GM19438 (cell line): ENCODE measurements at regions not wholly inside any gene's neighbourhood (a gene's known extent, or its start where the extent isn't known, plus 50 kb on each side); places are given as distances from the start of the nearest gene placed in this dataset.
"Not testable (repeated sequence)": the region's sequence is repeated elsewhere in the genome, so short reads cannot be mapped to it uniquely, and the experiment has no call there.

Experiments
- ATAC-seq: cut with Tn5 transposase; IDR thresholded peaks from one replicate; pipeline ENCODE4 v1.9.1; 2021; ENCODE audit warnings: low read depth; ENCODE audit not compliant: unreplicated experiment

DNA sequence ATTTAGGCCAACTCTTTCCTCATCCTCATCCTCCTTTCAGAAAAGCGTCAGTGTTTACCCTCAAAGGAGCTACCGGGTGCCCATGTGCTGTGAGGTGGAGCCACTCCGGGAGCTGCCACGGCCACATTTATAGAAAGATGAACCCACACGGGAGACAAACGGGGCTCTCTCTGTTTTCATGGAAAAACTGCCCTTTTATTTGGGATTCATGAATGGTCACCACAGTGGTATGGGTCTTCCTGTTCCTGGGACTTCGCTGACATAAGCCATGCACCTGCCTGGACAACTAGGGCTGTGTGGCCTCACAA, 224.2 kb downstream of the ZIC5 start:
- ATAC-seq: no peak

DNA sequence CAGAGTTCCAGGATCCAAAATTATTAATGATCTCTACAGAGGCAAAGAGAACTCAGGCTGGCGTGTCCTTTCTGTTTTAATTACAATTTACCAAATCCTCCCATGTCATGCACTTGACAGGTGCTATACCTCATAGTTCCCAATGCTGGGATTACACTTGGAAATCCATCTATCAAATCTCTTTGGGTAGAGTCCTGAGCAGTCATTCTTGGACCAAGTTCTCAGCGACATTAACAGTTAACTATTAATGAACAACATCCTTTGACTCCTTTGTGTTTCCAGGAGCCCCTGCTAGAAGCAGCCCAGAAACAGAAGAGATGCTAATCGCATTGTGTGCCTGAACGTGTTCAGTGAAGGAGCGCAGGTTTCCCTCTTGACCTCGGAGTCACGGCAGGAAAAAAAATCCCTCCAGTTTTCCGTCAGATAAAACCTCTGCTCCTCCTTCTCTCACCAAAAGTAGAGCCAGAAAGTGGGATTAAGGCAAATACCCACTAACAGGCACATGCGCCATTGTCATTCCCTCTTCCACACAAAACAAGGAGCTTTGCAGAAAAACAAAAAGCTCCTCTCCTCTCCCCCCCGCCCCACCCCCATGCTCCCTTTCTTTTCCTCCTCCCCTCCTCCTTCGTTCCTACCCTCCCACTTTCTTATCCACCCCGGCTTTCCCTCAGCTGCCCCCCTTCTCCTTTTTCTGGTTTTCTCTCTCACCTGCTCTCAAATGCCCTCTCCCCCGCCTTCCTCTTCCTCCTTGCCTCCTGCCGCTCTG, 224.7 kb downstream of the ZIC5 start:
- ATAC-seq: no peak

DNA sequence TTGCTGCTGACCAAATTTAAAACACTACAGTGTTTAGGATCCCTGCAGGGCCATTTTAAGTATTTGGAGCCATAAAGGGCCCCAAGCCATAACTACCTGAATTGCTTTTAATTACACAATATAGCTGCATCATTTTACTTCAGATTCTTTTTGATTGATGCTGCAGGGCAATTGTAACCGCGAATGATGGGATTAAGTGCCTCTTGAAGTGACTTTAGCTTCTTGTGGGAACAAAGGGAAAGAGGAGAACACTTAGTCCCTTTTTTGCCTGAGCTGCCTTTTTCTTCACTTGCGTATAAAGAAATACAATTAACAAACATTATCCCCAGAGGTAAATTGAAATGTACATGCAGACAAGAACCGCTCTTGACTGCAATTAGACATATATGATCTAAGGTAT, 228.5 kb downstream of the ZIC5 start:
- no peak for ATAC-seq

DNA sequence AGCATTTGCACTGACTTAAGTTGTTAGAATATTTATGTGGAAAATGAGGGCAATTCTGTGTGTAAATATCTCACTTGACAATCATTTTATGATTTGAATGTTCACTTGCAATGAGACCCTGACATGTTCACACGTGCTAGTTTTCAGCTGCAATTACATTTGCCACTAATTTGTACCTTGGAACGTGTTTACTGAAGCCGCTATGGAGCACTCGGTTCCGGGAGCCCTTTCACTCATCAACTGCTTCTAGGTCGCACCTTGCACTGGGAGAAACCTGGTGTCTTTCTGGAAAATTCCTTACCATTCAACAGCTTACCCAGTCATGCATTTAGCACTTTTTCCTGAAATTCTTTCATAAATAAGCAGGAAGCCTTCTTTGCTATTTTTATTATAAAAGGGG, 229.6 kb downstream of the ZIC5 start:
- no peak for ATAC-seq

DNA sequence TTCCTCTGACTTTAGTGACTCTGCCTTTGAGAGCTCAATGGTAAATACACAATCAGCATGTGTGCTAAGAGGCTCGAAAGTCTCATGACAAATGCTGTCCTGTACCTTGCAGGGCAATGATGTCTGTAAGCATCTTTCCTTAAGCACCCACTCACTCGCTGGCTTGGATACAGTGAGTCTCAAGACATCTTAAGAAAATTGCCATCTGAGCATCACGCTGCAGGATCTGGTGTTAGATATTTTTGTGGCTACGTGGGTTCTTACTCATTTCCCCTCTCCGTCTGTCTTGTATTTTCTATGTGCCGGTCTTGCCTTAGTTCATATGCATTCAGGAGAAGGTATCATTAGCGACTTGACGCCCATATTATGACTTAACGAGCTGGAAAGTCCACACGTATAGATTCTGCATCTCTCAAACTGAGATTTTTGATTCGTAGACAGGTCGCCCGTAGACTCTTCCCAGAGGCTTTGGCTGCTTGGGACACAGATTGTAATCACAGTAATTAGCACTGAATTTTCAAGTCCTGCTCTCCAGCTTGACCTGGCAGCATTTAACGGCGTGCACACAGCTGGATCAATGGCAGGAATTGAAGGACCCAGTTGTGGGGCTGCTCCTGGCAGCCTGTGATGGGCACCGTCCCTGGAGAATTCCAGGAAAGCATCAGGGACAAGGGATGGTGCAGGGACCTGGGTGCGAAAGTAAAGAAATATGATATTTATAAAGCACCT, 231.2 kb downstream of the ZIC5 start:
- no peak for ATAC-seq

DNA sequence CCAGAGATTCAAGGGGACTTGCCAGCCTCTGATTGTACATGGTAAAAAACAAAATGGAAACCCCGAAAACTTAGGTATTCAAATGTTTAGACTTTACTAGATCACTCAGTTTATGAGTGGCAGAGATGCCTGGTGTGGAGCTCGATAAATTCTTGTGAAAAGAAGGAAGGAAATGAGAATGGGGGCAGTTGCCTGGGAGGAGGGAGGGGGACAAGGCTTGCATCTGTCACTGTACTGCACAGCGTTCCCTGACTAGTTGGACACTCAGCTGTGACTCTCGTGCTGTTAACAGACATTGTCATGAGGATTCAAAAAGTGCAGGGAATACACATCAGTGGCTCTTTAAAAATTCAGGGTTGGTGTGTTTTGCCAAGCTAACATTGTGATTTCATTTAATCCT, 232.9 kb downstream of the ZIC5 start:
- ATAC-seq: no peak

DNA sequence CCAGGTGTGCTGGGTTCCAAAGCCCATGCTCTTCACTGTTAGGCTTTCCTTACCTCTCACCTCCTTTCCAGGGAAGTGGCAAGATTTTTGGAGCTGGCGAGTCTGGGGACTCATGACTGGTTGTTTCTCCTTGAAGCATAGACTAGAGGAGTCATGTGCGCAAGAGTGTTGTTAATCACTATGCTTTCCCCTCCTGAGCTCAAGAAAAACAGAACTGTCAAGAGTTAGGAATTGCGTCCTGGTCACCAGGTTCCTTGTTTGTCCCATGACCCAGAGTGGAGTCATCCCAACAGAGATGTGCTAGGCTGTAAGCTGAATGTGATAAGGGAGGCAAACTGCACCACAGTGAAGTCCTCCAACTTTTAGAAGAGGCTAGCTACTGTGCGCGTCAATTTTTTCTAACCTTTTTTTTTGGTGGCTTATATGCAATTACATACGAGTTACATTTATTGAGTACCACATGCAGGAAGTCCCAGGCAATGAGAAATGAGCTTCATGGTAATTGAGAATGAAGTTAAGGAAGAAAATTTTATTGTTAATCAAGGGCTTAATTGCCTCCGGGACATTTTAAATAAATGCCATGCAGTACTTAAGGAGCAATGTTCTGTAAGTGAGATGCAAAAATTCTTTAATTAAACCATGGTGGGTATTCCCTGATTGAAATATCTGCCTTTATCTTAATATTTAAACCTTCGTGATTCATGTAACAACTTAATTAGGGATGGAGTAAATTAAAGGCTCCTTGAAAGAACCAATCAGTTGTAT, 233.9 kb downstream of the ZIC5 start:
- no peak for ATAC-seq

DNA sequence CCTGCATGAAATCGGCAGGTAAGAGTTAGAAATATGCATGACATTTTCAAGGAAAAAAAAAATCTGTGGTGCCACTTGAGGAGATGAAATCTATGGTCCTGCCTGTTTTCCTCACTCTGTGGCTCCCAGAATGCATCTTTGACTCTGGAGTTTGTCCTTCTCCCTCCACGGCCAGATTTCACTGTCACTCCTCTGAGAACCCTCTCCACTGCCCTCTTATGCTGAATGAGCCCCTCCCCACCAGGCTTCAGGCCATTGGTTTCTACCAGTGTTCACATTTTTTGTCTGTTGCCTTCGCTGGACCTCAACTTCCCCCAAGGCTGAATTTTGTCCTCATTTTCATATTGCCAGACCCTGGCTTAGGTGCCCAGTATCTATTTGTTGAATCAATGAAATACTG, 235.0 kb downstream of the ZIC5 start:
- no peak for ATAC-seq

DNA sequence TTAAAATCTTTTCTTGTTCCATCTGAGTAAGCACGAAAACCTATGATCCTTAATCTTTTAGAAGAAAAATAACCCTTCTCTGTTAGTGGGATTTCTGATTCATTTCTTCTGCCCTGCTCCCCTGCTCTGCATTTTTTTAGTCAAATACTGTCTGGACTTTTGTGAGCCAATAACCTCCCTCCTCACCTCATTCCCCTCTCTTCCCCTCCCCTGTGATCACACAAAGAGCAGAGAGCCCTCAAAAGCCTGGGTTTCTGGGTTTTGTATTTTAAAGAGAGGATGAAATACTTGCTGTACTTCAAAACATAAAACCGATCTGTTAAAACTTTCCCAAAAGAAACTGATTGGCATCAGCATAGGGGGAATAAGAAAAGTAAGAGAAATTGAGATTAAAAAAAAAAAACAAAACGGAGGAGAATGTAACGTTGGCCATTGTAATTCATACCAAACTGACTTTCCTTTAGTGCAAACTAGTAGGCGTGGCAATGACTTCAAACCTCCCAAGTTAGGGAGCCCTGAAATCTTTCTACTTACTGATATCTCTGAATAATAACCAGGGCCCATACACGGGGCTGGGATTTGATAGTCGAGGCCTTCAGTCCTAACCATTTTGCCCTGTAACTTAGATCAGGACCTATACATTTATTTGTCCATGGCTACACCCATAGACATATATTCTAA, 232.9 kb downstream of the TM9SF2 start:
- ATAC-seq: no peak

DNA sequence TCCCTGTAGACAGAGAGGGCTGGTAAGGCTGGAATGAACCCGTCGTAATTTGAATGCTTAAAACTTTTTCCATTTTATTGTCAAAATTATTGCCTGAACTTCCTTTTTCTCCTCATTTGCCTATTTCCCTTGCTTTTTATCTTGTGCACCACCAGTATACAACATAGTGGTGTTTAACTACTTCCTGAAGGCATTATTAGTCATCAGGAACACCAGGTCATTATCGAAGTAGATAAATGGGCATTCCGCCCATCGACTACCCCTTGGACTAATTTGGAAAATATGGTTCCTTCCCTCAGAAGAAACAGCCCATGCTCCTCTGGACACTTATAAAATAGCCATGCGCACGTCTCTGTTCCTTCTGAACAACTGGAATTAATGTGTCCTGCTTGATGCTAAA, 232.1 kb downstream of the TM9SF2 start:
- ATAC-seq: no peak

DNA sequence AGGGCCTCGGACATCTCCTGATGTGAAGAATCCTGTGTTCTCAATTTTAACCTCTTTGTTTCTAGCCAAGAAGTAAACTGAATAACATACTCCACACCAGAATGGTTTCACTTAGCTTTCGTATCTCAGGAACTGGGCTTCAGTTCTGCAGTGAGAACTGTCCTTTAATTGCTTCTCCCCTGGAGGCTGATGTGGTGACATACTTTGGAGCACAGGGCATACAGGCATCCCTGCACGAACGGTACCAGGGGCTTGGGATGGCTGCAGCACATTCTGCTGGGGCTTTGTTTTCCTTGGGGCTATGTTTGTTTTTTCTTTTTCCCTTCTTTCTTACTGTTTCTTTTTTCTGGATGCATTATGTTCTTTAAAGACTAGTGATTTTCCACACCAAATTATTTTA, 230.5 kb downstream of the TM9SF2 start:
- ATAC-seq: no peak

DNA sequence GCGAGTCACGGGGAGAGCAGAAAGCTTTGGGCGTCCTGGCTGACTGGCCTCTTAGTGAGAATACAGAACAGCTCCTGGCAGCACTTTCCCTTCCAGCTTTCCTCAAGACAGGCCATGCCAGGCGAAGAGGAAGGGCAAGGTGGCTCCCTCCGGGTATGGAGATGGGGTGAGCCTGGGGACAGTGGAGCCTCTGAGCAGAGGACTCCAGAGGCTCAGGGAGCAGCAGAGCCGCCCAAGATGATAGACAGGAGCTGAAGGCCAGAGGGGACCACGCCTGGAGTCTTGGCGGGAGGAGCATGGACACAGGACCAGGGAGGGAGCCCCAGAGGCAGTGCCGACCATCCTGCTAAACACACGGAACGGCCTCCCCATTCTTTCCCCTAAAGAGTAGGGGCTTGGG, 229.1 kb downstream of the TM9SF2 start:
- no peak for ATAC-seq

DNA sequence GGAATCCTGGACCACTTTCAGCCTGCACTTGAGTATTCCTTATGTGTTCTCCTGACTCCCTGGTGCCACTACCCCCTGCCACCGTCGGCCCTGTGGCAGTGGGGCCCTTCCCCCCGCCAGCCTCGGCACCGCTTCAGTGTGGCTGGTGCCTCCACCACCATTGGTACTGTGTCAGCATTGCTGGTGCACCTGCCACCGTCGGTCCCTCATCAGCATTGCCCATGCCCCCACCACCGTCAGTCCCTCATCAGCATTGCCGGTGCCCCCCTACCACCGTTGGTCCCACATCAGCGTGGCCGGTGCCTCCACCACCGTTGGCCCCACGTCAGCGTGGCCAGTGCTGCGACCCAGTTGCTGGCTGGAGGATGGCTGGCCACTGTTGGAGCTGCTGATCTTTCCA, 228.5 kb downstream of the TM9SF2 start:
- ATAC-seq: no peak

DNA sequence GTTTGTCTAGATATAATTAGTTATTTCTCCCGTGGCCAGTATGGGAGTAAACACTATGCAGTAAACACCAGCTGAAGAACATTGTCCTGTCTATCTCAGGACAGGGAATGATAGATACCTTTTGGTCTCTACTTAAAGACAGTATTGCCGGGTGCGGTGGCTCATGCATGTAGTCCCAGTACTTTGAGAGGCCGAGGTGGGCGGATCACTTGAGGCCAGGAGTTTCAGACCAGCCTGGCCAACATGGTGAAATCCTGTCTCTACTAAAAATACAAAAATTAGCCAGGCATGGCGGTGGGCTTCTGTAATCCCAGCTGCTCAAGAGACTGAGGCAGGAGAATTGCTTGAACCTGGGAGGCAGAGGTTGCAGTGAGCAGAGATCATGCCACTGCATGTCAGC, 226.4 kb downstream of the TM9SF2 start:
- not testable (repeated sequence) for ATAC-seq

DNA sequence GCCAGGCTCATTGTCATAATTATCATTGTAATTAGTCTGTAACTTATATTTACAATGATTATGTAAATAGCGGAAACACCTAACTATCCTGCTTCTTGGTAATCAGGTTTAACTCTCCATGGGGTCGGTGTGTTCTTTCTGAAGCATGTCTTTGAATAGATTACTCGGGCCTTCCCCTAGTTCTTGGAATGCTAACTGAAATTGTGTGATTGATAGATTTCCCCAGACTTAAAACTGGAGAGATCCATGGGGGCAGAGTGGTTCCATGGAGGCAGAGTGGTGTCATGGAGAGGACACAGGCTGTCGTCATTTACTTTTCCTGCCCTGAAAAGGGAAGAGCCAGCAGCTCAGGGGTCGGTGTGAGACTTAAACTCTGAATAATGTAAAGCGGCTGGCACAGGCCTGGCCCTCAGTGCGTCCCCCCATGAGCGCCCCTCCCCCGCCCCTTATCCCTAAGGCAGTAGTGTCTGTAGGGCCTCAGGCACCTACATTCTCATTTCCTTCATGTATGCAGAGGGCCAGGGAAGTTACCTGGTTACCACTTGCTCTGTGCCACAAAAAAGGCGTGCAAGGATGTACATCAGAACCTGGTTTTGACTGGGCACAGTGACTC, 225.1 kb downstream of the TM9SF2 start:
- ATAC-seq: no peak

DNA sequence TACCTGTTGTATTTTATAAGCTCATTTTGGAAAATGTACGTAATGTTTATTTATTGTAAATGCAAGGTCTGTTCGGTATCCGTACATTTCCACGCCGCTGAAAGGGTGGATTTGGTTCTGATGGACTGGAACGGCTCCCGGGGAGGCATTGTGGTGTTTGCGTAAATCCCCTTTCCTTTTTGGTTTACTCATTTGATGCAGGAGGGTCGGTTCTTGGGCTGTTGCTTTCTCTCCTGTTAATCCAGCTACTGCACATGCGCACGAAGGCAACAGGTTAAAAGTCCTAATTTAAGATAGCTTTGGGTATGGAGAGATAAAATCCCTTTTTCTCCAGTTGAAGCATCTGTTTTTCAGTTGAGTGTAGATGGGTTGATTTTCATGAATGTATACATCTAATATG, 224.4 kb downstream of the TM9SF2 start:
- no peak for ATAC-seq

DNA sequence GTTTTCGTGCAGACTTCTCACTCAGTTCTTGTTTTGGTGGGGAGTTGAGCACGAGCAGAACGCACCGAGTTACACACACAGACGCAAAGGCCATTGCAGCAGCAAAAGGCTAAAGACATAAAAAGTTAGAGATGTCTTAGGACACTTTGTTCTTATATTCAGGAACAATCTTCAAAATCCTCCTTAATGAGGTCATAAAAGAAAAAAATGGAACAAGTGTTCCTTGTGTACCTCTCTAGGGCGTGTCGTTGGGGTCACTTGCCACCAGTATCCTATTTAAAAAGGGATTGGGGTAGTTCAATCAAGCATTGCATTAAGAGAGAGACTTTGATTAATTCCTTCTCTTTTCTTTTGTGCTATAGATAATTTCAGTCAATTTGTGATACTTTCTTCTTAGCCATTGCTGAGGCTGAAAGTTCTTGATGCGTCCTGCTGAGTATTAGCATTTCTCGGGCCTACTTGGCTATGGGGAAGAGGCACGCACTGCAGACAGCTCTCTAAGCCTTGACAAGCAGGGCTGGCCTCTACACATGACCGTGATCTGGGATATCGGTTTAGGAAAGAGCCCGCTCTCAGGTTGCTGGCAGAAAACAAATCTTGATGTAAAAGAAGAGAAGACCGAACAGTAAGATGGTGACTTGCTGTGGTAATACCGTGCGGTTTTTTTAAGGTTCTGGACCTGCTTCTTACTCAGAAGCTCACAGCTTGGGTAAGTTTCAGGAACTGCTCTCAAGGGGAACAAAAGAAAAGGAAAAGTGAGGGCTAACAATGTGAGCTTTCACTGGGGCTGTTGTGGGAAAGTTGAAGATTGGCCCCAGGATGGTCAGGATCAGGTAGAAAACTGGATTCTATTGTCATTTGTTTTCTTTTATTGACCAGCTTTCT, 223.6 kb downstream of the TM9SF2 start:
- ATAC-seq: no peak

DNA sequence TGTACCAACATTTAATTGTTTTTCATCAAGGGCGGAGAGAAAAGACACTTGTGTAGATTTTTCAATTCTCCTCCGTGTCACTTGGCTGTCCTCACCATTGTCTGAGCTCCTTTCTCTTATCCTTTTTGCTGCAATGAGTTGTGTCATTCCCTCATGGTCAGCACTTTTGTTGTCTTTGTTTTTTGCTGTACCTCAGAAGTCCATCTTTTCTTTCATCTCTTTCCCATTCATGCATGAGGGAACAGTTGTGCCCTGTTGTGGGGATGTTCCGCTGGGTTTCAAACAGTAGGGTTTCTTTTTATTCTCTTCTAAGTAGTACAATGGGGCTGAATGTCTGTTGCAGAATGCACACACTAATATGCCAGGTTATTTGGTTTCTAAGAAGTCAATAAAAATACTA, 222.6 kb downstream of the TM9SF2 start:
- ATAC-seq: no peak

DNA sequence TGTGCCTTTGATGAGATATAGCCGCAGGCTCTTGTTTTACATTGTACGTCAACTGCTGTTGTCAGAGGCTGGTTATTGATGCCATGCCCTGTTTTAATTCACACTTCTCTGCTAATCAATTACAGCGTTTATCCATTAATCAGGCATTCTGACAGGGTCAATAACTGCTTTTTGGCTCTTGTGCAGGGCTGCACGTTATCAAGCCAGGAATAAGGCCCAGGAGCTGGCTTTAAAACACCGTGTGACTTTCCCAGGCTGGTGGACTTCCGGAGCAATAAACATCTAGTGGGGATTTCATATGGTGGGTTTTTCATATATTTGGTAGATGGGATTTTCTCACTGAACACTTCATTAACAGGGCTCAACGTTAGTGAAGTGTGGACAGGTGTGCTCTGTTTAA, 221.7 kb downstream of the TM9SF2 start:
- ATAC-seq: no peak

DNA sequence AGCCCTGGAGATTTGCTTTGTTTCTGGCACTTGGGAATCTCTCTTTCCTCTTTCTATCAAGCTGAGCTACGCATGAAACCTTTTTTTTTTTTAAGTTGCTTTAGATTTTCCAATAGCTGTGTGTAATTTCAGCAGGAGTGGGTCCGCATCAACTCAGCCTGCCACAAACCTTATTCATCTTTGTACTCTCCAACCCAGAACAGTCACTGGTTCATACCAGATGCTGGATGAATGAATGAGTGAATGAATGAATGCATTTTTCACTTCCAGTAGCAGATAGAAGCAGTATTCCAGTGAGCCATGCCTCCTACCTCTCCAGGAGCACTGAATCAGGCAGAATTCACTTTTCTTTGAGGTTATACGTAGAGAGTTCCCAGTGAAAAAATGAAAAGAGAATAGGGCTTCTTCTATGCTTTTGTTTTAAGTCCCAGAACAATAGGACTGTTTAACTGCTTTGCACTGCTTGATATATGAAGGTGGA, 221.1 kb downstream of the TM9SF2 start:
- no peak for ATAC-seq
